GM12875 (cell line): ENCODE measurements at regions not wholly inside any gene's neighbourhood (a gene's known extent, or its start where the extent isn't known, plus 50 kb on each side); places are given as distances from the start of the nearest gene placed in this dataset.

Experiments used
- H3K4me3 ChIP-seq: one replicate; pipeline ENCODE4 v1.5.1; 2011; ENCODE audit warnings: low read depth, low read length, control low read depth
- TF ChIP-seq, protein P1 (sequence below): IDR thresholded peaks from 2 replicates; pipeline ENCODE4 v1.5.1; 2011; ENCODE audit warnings: low read depth, mild to moderate bottlenecking, control low read depth, inconsistent platforms, low read length, moderate library complexity, borderline replicate concordance; ENCODE audit not compliant: insufficient read depth

DNA sequence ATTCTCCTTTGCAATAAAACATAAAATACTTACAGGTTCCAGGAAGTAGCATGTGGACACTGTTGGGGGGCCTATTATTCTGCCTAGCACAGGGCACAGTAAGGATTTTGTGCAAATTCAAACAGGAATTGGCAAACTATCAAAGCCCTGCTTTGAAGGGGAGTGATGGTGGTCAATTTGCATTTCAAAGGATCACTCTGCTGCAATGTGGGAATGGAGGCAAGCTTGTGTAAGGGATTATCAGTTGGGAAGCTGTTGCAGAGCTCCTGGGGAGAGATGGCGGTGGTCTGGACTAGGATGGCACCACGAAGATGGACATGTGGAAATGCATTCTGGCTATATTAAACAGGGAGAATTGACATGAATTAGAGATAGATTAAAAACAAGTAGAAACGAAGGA lies 990.7 kb upstream of the RBFOX1 start:
- no peak overlapping the region for H3K4me3 ChIP-seq
- TF ChIP-seq, protein P1, sequence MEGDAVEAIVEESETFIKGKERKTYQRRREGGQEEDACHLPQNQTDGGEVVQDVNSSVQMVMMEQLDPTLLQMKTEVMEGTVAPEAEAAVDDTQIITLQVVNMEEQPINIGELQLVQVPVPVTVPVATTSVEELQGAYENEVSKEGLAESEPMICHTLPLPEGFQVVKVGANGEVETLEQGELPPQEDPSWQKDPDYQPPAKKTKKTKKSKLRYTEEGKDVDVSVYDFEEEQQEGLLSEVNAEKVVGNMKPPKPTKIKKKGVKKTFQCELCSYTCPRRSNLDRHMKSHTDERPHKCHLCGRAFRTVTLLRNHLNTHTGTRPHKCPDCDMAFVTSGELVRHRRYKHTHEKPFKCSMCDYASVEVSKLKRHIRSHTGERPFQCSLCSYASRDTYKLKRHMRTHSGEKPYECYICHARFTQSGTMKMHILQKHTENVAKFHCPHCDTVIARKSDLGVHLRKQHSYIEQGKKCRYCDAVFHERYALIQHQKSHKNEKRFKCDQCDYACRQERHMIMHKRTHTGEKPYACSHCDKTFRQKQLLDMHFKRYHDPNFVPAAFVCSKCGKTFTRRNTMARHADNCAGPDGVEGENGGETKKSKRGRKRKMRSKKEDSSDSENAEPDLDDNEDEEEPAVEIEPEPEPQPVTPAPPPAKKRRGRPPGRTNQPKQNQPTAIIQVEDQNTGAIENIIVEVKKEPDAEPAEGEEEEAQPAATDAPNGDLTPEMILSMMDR: no peak

DNA sequence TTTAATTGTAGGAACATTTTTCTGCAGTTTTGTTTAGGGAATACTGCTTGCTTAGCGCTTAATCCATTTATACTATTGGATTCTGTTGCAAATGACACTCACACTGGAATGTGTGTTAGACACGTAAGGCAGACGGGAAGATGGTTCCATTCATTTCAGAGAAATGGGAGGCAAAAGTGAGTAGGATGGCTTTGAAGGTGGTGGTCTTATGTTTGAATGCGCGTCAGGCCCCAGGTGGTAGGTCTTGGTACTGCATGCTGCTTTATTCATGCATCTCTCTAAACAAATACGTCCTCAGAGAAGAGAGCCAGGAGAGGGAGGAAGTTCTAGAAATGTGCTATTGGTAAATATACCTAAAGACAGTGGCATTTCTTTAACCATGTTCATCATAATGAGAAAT lies 997.6 kb upstream of the RBFOX1 start:
- no peak overlapping the region for H3K4me3 ChIP-seq
- TF ChIP-seq, protein P1: peak; percentile 55; the same call in 1 of the 2 replicates

DNA sequence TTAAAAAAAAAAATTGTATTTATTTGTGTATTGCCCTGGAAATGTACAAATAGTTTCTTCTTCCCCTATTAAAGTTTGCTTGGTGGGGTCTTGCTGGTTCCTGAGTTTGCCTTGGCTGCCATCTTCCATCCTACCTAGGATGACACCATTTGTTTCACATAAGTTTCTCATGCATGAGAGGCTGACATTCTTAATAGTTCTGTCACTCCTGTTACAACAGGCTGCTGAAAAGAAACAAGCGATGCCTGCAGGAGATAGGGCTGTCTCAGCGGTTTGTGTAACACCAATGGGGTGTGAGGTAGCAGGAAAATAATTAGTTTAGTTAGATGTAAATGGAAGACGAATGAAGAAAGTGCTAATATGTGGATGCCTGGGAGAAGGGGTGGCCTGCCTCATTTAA lies 1000.9 kb upstream of the RBFOX1 start:
- TF ChIP-seq, protein P1: no peak
- no peak overlapping the region for H3K4me3 ChIP-seq

DNA sequence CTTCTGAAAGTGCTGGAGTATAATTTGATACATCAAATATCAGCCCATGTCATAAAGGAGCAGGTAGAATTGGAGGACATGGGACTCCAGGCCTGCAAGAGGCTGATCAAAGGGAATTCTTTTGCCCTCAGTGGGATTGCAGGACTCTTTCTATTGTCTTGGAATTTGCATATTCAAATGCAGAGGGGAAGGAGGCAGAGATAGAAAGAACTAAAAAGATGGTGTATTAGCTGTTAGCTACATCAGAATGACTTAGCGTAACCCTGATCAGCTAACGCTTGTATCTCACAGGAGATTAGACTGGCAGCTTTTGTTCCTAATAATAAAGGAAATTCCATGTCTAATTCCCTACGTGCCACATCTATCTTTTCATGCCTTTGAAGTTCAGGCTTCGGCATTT lies 1014.7 kb upstream of the RBFOX1 start:
- TF ChIP-seq, protein P1: no peak

DNA sequence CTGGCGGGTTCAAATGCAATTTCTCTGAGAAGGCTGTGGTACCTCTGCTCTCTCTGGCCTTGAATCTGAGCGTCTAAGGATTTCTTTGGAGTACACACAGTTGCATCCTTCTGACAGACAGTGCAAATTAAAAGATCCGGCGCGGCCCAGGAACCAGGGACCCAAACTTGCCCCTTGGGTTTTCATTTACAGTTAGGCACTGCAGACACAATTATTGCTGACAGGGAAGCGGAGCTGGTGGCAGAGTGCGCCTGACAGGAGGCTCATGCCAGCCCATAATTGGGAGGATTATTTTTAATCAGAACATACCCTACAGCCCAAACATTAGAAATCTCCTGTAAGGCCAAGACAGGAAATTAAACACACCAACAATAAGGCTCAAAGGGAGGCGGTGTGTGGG lies 1023.4 kb upstream of the RBFOX1 start:
- H3K4me3 ChIP-seq: no peak overlapping the region
- TF ChIP-seq, protein P1: no peak

More for the DNA sequence above, 1014.7 kb upstream of the RBFOX1 start:
- H3K4me3 ChIP-seq: no peak overlapping the region

DNA sequence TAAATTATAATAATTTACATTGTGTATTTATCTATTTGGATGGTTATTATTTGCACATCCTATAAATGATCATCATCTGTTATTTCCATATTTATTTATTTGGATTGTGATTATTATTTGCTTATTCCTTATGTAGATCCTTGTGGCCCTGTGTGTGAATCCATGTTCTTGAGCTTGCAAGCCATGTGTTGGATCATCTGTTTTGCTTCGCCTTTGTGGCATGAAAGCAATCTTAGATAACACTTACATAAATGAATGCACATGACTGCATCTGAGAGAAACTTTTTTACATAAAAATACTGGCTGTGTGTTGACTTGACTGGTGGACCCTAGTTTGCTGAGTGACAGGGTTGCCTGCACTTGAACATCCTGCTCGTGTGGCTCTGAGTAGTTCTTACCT lies 1024.5 kb upstream of the RBFOX1 start:
- TF ChIP-seq, protein P1: no peak
- no peak overlapping the region for H3K4me3 ChIP-seq

DNA sequence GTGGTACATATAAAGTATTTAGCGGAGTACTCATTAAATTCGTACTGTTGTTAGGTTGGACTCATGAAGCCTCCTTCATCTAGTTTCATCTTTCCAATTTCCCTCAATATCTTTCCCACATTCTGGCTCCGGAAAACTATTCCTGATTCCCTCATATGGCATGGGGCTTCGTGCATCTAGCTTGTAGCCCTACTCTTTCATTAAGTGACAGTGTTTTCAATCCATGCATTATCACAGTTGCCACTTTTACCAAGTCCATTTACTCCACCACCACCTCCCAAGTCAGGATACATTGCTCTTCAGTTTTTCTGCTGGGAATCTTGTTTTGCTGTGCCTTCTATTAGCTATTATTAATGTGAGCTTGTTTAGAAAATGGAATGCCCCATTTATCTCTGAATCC lies 1032.1 kb upstream of the RBFOX1 start:
- H3K4me3 ChIP-seq: no peak overlapping the region
- TF ChIP-seq, protein P1: no peak
